ENCODE measurements at regions not wholly inside any gene's neighbourhood (a gene's known extent, or its start where the extent isn't known, plus 50 kb on each side); places are given as distances from the start of the nearest gene placed in this dataset.
"Not testable (repeated sequence)": the region's sequence is repeated elsewhere in the genome, so short reads cannot be mapped to it uniquely, and the experiment has no call there.

- H3K9me1 ChIP-seq (ENCODE audit: control insufficient read depth, insufficient read depth, low read length); H3K4me3 ChIP-seq; CTCF ChIA-PET (ENCODE audit: low intra/inter-chr PET ratio); H3K9ac ChIP-seq (ENCODE audit: insufficient read depth in 1 of 2, low read depth in 2 of 2, low read length in 2 of 2); H3K4me1 ChIP-seq (replicated peaks in 1 of 2; ENCODE audit: control insufficient read depth in 2 of 2, insufficient read depth in 2 of 2, low read length in 2 of 2); in situ Hi-C loops (cut with MboI); ATAC-seq; H4K20me1 ChIP-seq (replicated peaks; ENCODE audit: control insufficient read depth, insufficient read depth, low read length); intact Hi-C loops (cut with micrococcal nuclease); DNase-seq (ENCODE audit: extremely low read depth in 1 of 4, low spot score in 3 of 4); H2AFZ ChIP-seq (ENCODE audit: low read depth, low read length); BruUV-seq (replicated peaks); H3K36me3 ChIP-seq (ENCODE audit: control insufficient read depth, insufficient read depth, low read length); H3K27ac ChIP-seq (ENCODE audit: extremely low read depth, low read depth, low read length); H3K27me3 ChIP-seq (ENCODE audit: control insufficient read depth in 2 of 2, insufficient read depth in 2 of 2, low read length in 2 of 2); H3K4me2 ChIP-seq (ENCODE audit: insufficient read depth, low read length); FAIRE-seq; H3K79me2 ChIP-seq (ENCODE audit: control insufficient read depth, insufficient read depth, low read length); H3K9me3 ChIP-seq (replicated peaks; ENCODE audit: control insufficient read depth, insufficient read depth, low read depth, low read length): not testable (repeated sequence)
- POLR2A ChIA-PET: interaction anchor here (0.6 kb wide), 1 partner anchor 43 kb away, joined by 3 read pairs; no protein-coding TSS in a partner anchor
- 0% methylated on average over 1 of the region's 1 CpG for WGBS (ENCODE audit: insufficient coverage, low coverage, missing lambda C conversion rate)
Measured at GRCh38 chr6:121798126-121798525, 362.7 kb downstream of the GJA1 start.

GRCh38 chr6:121799574-121799973, 364.1 kb downstream of the GJA1 start:
- intact Hi-C loops (cut with micrococcal nuclease): no loop called here
- FAIRE-seq (no peak), ATAC-seq (no peak), DNase-seq (ENCODE audit: extremely low read depth in 1 of 4, low spot score in 3 of 4) (no peak)
- Histone ChIP-seq H3K9ac (ENCODE audit: insufficient read depth in 1 of 2, low read depth in 2 of 2, low read length in 2 of 2) (no peak overlapping the region), H4K20me1 (replicated peaks; ENCODE audit: control insufficient read depth, insufficient read depth, low read length) (no peaks in the 10 kb centered on the region), H3K79me2 (ENCODE audit: control insufficient read depth, insufficient read depth, low read length) (no peaks in the 10 kb centered on the region), H3K4me1 (replicated peaks in 1 of 2; ENCODE audit: control insufficient read depth in 2 of 2, insufficient read depth in 2 of 2, low read length in 2 of 2) (no peaks in the 10 kb centered on the region), H3K4me2 (ENCODE audit: insufficient read depth, low read length) (no peak overlapping the region), H2AFZ (ENCODE audit: low read depth, low read length) (no peak overlapping the region), H3K27me3 (ENCODE audit: control insufficient read depth in 2 of 2, insufficient read depth in 2 of 2, low read length in 2 of 2) (no peaks in the 10 kb centered on the region), H3K36me3 (ENCODE audit: control insufficient read depth, insufficient read depth, low read length) (no peaks in the 10 kb centered on the region), H3K9me1 (ENCODE audit: control insufficient read depth, insufficient read depth, low read length) (no peaks in the 10 kb centered on the region), H3K4me3 (no peak overlapping the region), H3K27ac (ENCODE audit: extremely low read depth, low read depth, low read length) (no peak overlapping the region), H3K9me3 (replicated peaks; ENCODE audit: control insufficient read depth, insufficient read depth, low read depth, low read length) (no peaks in the 10 kb centered on the region)
- no TSS peak for BruUV-seq (replicated peaks)
- in situ Hi-C loops (cut with MboI): no loop called here
- CTCF ChIA-PET (ENCODE audit: low intra/inter-chr PET ratio): no interaction called here
- POLR2A ChIA-PET: no interaction called here
- TF ChIP-seq KLF13 (tag; IDR thresholded peaks at IDR 0.05; ENCODE audit: borderline replicate concordance, low read depth): no peak
- TF ChIP-seq KAT8 (IDR thresholded peaks at IDR 0.05; ENCODE audit: low read depth): no peak
- TF ChIP-seq ZSCAN29 (IDR thresholded peaks at IDR 0.05): no peak
- no peak for TF ChIP-seq PATZ1 (CRISPR knock-in tag; IDR thresholded peaks at IDR 0.05; ENCODE audit: borderline replicate concordance)
- no peak for TF ChIP-seq RFX1 (IDR thresholded peaks at IDR 0.05)
- no peak for TF ChIP-seq ZNF830 (CRISPR knock-in tag; IDR thresholded peaks at IDR 0.05)
- no peak for TF ChIP-seq TSC22D4 (tag; IDR thresholded peaks at IDR 0.05)
- TF ChIP-seq ATF7 (IDR thresholded peaks at IDR 0.05): no peak
- no peak for TF ChIP-seq ATF4 (CRISPR knock-in tag; IDR thresholded peaks at IDR 0.05)
- no peak for TF ChIP-seq ZNF212 (CRISPR knock-in tag; IDR thresholded peaks at IDR 0.05)
- TF ChIP-seq ERF (CRISPR knock-in tag; IDR thresholded peaks at IDR 0.05): no peak
- TF ChIP-seq BCLAF1 (IDR thresholded peaks at IDR 0.05; ENCODE audit: borderline replicate concordance in 1 of 2, control insufficient read depth in 1 of 2, low read depth in 2 of 2, low read length in 1 of 2): no peak

Measured in K562 (cell line).